GM19043 (cell line): ENCODE measurements at regions not wholly inside any gene's neighbourhood (a gene's known extent, or its start where the extent isn't known, plus 50 kb on each side); places are given as distances from the start of the nearest gene placed in this dataset.

Source experiments
- ATAC-seq: cut with Tn5 transposase; IDR thresholded peaks from one replicate; pipeline ENCODE4 v1.9.1; 2021; ENCODE audit warnings: low read depth; ENCODE audit not compliant: unreplicated experiment

GRCh38 chr18:75931079-75931478 is 503.6 kb upstream of the SMIM21 start:
- ATAC-seq: no peak

- no peak for ATAC-seq
Measured at GRCh38 chr18:75928706-75929105, 501.2 kb upstream of the SMIM21 start.

- no peak for ATAC-seq
Measured at GRCh38 chr18:75927791-75928190, 500.3 kb upstream of the SMIM21 start.

GRCh38 chr18:75926811-75927210 is 499.3 kb upstream of the SMIM21 start:
- ATAC-seq: no peak

- no peak for ATAC-seq
Measured at GRCh38 chr18:75923169-75923568, 495.7 kb upstream of the SMIM21 start.

GRCh38 chr18:75916624-75916982 is 489.1 kb upstream of the SMIM21 start:
- no peak for ATAC-seq

GRCh38 chr18:75915941-75916623 is 488.6 kb upstream of the SMIM21 start:
- ATAC-seq: no peak

- ATAC-seq: no peak
Measured at GRCh38 chr18:75912829-75913228, 485.3 kb upstream of the SMIM21 start.

- ATAC-seq: no peak
Measured at GRCh38 chr18:75904416-75904815, 476.9 kb upstream of the SMIM21 start.

GRCh38 chr18:75898651-75899050 is 471.1 kb upstream of the SMIM21 start:
- ATAC-seq: no peak

- ATAC-seq: no peak
Measured at GRCh38 chr18:75897386-75897785, 469.9 kb upstream of the SMIM21 start.

GRCh38 chr18:75896865-75897264 is 469.4 kb upstream of the SMIM21 start:
- no peak for ATAC-seq

- ATAC-seq: no peak
Measured at GRCh38 chr18:75895135-75895534, 467.6 kb upstream of the SMIM21 start.

- ATAC-seq: no peak
Measured at GRCh38 chr18:75884728-75885127, 457.2 kb upstream of the SMIM21 start.

- ATAC-seq: no peak
Measured at GRCh38 chr18:75880925-75881504, 453.5 kb upstream of the SMIM21 start.

- no peak for ATAC-seq
Measured at GRCh38 chr18:75880266-75880665, 452.8 kb upstream of the SMIM21 start.

- no peak for ATAC-seq
Measured at GRCh38 chr18:75879196-75879595, 451.7 kb upstream of the SMIM21 start.

- no peak for ATAC-seq
Measured at GRCh38 chr18:75875559-75875958, 448.1 kb upstream of the SMIM21 start.

GRCh38 chr18:75874401-75875089 is 447.0 kb upstream of the SMIM21 start:
- no peak for ATAC-seq

GRCh38 chr18:75871596-75871995 is 444.1 kb upstream of the SMIM21 start:
- no peak for ATAC-seq

- ATAC-seq: no peak
Measured at GRCh38 chr18:75869162-75869561, 441.7 kb upstream of the SMIM21 start.

GRCh38 chr18:75868031-75868430 is 440.5 kb upstream of the SMIM21 start:
- no peak for ATAC-seq
